Posterior vena cava (tissue), 2 donors: ENCODE measurements at regions not wholly inside any gene's neighbourhood (a gene's known extent, or its start where the extent isn't known, plus 50 kb on each side); places are given as distances from the start of the nearest gene placed in this dataset.
"Not testable (repeated sequence)": the region's sequence is repeated elsewhere in the genome, so short reads cannot be mapped to it uniquely, and the experiment has no call there.

Experiments used
- DNase-seq: peaks from one replicate; pipeline ENCODE4 v3.0.0-alpha.2; 2020; ENCODE audit warnings: low spot score
- intact Hi-C, 2 donors: fragments of 100-400 bp; cut with DNase I; formaldehyde crosslinking; loops; one replicate each; pipeline versions ENCODE4 v1.14.1 to v1.14.2; 2022 to 2023
- donor health status: DM: yes; HTN: yes; CAD: no.
- donor health status: DM: yes; HTN: yes; CAD: no.

DNA sequence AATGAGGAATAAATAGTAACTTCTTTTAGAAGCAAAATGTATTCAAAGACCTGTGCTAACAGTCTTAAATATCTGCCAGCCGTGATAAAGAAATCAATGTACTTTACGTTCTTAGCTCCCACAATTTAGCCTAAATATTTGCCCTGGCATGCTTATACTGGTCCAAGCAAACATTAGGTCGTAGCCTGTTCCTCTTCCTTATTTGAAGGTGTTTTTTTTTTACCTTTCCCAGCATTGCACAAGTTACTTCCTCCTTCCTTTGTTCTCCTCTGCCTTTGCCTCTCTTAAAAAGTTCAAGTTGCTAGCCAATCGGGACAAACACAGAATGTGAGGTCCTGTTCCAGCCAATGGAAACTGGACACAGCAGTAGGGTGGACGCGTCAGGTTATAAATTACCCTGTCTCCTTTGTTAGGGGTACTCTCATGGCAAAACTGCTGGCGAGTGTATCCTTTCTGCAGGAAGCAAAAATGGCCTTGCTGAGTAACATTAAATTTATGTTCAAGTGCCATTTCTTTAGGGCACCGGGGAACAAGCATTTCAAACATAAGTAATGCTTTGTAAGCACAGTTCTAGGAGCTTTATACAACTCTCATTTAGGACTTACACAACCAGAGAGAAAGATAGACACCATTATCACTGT lies 134.1 kb downstream of the RRAGC start:
- intact Hi-C loops, result not testable (repeated sequence)

DNA sequence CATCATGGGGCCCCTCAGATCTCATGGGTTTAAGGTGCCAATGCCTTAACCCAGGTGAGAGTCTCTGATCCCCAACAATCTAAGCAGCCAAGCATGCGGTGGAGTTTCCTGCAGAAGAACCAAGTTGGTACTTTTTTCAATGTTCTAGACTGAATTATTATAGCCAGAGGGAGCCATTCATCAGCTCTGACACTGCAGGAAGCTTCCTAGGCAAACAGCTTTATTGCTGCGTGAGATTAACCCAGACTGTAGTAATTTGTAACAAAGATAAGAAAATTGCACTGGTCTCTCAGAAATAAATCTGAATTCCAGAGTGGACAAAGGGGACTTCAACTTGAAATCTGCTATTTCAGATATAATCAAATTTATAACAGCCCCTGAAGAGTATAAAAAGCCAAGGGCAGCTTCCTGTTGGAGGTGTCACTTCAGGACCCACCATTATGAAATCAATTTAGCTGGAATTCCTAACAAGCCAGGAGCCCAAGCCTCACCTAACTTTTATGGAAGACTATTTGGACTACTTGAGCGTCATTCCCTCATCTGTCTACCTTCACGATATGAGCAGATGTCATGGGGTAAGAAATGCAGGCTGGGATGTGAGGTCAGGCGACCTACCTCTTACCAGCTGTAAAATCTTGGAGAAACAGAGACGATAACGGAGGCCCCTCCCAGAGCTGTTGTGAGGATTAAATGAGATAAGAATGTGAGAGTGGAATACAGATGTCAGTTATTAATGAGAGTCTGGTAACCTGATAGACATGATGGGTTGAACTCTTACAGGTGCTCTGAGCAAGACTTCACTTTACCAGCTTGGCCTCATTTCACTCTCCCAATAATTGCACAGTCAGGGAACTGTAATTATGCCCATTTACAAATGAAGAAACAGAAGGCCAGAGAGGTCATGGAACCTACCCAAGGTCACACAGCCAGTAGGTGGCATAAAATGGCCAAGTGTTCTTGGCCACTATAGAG lies 135.1 kb downstream of the RRAGC start:
- DNase-seq, result no peak
- intact Hi-C loops, result no loop called here

More for the DNA sequence above, 134.1 kb downstream of the RRAGC start:
- DNase-seq, result not testable (repeated sequence)

DNA sequence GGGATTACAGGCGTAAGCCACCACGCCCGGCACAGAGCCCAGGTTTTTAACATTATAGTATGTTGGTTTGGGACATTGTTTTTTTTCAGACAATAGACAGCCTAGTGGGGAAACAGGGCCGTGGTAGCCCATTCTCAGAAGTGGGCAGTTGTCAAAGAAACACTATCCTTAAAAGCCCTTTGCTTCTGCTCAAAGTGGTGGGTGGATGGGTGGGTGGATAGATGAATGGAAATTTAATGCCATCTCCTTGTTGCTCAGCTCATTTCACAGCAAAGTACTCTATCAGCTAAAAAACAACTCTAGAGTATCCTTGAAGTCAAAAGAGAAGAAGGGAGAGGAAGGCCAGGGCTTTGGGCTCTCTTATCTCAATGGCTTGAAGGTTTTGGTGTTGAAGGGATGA lies 137.8 kb downstream of the RRAGC start:
- no peak for DNase-seq
- intact Hi-C loops, result no loop called here

DNA sequence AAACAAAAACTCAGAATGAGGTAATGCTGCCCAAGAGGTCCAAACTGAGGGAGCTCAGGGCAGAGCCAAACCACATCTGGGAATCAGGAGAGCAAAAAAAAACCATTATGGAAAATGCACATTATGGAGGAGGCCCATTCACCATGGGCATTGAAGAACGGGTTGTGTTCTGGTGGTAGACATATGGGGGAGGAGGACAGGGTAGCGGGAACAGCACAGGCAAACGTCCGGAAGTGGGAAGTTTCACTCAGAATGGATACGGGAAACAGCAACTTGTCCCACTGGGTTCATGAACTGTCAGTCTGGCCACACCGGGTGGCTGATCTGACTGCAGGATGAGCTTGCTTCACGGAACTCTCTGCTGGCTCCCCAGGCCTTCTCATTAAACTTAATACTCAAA lies 139.7 kb downstream of the RRAGC start:
- intact Hi-C loops, result no loop called here
- DNase-seq, result no peak

DNA sequence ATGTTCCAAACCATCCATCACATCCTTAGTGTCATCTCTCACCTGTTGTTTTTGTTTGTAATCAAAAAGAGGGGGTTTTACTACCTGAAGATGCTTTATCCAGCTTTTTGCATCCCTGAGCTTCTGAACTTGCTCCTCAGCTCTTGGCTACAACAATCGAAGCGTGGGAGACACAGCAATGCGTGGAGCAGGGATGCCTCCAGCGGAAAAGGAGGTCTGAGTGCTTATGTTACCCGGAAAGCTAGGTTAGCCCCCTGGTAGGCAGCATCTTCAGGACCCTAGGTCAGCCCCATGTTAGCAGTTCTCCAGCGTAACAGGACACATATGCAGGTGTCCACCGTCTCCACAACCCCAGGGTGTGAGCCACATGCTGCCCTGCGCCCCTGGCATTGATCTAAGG lies 141.5 kb downstream of the RRAGC start:
- intact Hi-C loops, result no loop called here
- no peak for DNase-seq

DNA sequence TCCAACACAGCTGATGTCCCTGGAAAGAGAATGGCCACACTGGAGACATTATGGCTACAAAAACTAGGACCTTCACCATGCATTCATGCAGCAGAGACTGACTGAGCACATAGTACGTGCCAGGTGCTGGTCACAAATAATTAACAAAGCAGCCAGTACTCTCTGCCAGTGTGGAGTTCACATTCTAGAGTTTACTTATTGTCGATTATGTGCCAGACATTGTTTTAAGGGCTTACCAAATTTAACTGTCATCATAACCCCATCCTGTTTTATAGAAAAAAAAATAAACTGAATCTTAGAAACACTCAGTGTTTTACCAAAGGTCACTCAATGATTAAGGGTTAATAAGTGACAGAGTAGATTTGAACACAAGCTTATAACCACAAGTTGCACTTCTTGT lies 143.3 kb downstream of the RRAGC start:
- intact Hi-C loops, result no loop called here
- no peak for DNase-seq

DNA sequence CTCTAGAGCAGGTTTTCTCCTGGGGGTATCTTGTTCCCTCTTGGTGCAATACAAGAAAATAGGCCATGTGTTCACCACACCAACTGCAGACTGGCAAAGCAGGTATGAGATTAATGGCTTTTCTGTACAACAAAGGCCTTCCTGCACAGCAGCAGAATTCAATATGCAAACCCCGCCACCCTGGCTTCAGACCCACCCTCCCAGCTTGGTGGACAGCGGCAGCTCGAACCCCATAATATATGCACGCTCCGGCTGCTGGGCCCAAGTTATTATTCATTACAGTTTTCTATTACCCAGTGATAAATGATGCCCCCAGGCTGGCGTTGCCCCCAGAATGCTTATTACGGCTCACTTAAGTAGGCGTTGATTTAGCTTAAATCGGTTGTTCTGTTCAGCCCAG lies 144.2 kb downstream of the RRAGC start:
- intact Hi-C loops, result no loop called here
- DNase-seq, result no peak

DNA sequence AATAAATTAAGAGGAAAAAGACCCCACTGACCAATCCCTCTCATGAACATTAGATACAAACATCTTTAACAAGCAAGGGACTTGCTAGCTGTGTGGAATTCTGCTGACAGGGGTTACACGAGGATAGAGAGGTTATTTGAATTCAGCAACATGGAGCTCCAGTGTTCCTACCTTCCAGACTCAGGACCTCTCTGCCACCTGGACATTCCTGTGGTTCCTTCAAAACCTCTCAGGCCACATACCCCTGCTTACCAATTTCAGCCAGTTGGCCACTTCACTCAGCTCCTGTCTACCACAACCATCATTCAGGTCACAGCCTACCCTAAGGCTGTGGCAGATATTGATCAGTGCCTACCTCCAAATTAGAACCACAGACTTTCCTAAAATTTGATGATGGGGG lies 147.5 kb downstream of the RRAGC start:
- intact Hi-C loops, result no loop called here

DNA sequence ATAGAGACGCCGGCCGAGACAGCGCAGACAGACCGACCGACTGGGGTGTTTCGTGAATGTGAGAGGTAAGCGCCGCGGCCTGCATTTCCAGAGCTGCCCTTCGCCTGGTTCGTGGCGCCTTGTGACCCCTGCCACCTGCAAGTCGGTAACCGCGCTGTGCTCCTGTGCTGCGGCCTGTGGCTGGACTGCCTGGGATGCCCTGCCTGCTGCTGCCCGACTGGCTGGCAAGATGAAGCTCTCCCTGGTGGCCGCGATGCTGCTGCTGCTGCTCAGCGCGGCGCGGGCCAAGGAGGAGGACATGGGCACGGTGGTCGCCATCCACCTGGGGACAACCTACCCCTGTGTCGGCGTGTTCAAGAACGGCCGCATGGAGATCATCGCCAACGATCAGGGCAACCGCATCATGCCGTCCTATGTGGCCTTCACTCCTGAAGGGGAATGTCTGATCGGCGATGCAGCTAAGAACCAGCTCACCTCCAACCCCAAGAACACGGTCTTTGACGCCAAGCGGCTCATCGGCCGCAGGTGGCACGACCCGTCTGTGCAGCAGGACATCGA lies 150.8 kb downstream of the RRAGC start:
- no peak for DNase-seq
- intact Hi-C loops, result no loop called here

More for the DNA sequence above, 147.5 kb downstream of the RRAGC start:
- no peak for DNase-seq

DNA sequence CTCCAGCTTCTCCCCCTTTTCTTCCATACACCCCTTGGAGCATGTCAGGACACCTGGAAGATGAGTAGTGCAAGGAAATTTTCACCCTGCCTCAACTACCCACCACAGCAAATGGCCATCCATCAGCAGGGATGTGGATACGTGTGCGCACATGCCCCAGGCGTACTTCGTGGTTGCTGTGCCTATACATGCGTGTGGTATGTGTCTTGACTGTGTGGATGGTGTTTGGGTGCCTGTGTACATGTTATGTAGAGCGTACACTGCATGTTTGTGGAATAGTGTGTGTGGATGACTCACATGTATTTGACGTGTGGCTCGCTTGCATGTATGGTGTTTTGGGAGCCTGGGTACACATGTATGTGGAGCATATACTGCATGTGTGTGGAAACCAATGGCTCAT lies 158.5 kb downstream of the RRAGC start:
- intact Hi-C loops, result no loop called here
- DNase-seq, result no peak

DNA sequence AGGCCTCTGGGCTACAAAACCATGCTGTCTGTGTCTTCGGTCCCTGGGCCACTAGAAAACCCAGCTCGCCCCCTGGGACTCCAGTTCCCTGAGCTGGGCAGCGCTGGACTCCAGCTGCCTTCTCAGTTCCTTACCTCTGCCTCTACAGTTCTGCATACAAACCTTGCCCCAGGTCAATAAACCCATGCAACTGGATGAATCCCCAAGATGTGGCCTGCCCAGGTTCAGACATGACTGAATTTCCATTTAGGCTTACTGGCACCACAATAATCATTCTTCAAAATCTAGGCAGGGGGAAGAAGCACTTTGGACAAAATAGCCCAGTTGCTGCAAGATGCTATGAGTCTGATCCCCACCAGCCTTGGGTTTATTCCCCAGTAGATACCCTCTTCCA lies 159.5 kb downstream of the RRAGC start:
- DNase-seq, result no peak

DNA sequence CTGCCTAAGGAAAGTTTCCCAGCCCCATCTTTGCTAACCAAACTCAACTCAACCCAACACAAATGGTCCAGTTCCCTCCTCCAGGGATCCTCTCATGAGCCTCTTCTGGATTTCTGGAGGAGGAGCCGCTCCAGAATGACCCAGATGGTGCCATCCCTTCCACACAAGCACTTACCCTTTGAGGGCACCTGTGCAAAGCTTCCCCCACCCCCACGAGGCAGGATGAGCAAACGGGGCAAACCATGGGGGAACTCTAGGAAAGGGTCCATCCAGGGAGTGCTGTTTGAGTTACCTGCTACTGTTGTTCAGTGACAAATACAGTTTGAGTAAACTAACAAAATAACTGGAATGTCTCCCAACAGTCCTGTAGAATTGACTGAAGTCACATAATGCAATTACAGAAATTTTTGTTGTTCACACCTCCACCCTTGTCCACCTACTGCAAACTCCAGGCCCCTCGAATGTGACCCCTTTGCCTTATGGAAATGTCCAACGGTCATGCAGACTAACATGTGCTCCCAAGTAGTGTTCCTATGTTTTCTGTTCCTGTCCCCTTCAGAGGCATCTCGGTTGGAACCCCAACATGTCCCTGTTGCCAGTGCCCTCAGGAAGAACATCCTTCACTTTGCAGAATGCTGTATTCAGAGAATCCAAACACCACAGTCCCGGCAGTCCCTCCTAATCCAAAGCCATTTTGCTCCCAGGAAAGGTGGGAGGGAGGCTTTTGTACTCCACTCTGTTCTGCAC lies 160.1 kb downstream of the RRAGC start:
- no peak for DNase-seq
- intact Hi-C loops, result no loop called here

More for the DNA sequence above, 159.5 kb downstream of the RRAGC start:
- intact Hi-C loops, result no loop called here

DNA sequence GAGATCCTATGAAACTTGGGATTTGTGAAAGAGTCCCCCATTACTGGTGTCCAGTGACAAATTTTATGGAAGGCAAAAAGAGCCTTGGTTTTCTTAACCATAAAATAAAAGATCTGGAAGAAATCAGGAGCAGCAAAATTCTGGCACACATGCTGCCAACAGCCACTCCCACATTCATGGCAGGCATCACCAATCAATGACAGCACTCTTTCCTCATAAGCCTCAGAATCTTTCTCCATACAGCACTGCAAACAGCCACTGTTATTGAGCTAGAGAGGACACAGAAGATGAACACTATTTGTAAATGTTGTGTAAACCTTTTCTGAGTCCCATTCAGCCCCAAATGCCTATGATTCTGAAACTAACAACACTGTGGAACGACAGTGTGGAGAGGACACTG lies 162.2 kb downstream of the RRAGC start:
- intact Hi-C loops, result no loop called here
- no peak for DNase-seq

DNA sequence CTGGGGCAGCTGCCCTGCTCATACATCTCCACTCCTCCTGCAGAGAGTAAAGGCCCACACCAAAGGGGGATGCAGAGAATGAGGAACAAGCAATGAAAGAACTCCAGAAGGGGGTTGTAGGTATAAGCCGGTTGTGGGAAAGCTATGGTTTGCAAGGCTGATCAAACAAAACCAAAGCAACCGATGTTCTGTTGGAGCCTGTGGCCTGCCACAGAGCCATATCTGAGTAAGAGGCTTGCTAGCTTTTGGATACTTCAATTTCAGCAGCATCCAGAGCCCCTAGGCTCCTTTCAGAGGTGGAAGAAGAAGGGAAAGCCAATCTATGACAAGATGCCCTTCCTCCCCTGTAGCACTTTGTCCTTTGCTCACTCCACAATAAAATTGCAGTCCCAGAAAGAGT lies 163.2 kb downstream of the RRAGC start:
- no peak for DNase-seq
- intact Hi-C loops, result no loop called here

DNA sequence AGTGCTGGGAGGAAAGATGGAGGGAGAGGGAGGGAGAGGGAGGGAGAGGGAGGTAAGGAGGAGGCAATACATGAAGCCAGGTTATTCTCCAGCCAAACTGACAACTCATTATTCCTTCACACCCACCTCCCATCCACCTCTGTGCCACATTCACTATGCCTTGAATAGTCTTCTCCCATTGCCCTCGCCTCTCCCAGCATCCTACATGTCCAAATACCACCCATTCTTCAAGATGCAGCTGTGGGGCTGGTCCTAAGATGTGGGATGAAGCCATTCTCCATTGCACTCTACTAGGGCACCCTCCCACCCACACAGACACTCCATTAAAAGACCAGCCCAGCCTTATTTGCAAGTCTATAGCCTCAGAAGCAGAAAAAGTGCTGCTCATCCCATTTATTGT lies 165.8 kb downstream of the RRAGC start:
- DNase-seq, result no peak
- intact Hi-C loops, result no loop called here

DNA sequence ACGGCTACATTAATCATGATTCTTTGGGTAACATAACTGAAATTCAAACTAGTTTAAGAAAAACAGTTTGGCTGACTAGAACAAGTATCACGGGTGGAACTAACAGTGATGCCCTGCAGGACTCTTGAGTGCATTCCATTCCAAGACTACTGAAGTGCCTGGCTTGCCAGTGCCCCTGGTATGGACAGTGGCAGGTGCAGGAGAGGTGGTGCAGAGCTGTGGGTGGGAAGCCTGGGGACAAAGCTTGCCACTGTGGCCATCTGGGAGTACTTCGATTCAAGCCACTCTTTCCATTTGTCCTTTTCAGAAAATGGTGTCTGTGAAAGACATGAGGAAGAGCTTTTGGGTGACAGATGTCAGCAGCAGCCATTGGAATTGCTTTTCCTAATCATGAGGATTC lies 166.5 kb downstream of the RRAGC start:
- no peak for DNase-seq
- intact Hi-C loops, result no loop called here

DNA sequence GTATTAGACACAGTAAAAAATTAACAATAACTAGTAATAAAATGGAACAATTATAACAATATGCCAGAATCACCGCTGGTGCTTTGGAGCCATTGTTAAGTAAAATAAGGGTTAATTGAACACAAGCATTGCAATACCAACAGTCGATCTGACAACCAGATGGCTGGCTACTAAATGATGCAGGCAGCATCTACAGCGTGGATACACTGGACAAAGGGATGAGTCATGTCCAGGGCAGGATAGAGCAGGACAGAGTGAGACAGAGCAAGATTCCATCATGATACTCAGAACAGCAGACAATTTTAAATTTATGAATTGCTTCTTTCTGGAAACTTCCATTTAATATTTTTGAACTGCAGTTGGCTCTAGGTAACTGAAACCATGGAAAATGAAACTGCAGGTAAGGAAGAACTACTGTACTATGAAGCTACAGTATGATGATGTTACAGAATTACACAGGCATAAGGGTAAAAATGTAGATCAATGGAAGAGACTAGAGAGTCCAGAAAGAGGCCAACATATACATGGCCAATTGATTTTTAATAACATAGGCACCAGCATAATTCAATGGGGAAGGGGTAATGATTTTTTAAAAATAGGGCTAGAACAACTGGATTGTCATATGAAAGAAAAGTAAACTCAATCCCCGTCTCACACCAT lies 168.7 kb downstream of the RRAGC start:
- DNase-seq, result no peak
- intact Hi-C loops, result no loop called here

DNA sequence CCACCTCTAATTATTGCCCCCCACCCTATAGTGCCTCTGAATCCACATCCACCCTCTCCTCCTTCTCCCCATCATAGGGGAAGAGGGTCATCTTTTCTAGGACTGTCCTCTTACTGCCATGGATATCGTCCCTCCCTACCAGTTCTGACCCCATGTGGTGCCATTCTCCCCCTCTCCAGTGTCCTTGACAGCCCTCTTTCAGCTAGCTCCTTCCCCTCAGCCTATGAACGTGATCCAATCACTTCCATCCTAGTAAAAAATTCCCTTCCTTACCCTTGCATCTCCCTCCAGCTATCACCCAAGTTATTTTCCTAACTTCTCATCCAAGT lies 172.7 kb downstream of the RRAGC start:
- intact Hi-C loops, result no loop called here
- DNase-seq, result no peak

DNA sequence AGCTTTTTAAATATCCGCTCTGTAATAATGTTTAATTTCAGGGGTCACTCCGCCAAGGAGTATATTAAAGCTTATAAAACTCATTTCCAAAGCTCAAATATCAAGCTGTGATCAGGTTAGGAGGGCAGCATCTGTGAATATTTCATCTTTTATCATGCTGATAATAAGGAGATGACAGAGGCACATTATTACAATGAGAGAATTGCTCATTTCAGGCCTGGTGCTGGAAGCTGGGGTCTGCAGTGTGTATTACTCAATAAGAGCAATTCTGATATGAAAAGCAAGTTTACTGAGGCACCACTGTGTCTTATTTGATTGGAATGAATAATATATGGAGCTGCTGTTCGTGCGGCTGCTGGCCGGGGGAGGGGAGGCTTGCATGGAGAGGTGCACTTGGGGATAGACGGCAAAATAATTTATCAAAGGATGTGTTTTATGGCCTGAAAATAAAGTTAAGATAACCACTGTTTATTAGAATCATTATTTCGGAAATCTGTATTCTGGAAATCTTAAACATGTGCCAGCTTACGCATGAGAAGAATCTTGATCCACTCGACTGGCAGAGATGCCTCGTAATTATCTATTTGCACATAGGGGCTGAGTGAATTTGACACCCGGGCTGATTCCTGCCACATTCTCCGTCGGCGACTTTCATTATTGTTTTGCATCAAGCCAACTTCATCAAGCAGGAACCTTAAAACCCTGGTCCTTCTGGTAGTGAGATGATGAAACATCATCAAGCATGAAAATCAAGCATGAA lies 173.2 kb downstream of the RRAGC start:
- intact Hi-C loops, result no loop called here
- DNase-seq, result no peak
